ENCODE measurements at regions not wholly inside any gene's neighbourhood (a gene's known extent, or its start where the extent isn't known, plus 50 kb on each side); places are given as distances from the start of the nearest gene placed in this dataset.

- Mint-ChIP-seq H3K27me3 (ENCODE audit: low read depth) (peaks cover 1% of the 10 kb centered on the region; the same call in 1 of the 2 replicates), H3K4me3 (no peak overlapping the region), H3K36me3 (ENCODE audit: insufficient read depth in 1 of 3, low read depth in 3 of 3) (no peaks in the 10 kb centered on the region), H3K27ac (no peak overlapping the region), H3K9me3 (no peaks in the 10 kb centered on the region), H3K4me1 (peaks cover 0 to 2% of the 10 kb centered on the region in 2 experiments; a peak in 1 of 4 replicates)
- no peak overlapping the region for H2BK15ac ChIP-seq (ENCODE audit: low read depth, low read length)
- no peak overlapping the region for H3K56ac ChIP-seq (ENCODE audit: insufficient read length, low read depth, low read length)
- H4K5ac ChIP-seq (ENCODE audit: insufficient read length, low read depth, low read length): no peak overlapping the region
- H3K27ac ChIP-seq (ENCODE audit: insufficient read length, low read depth, low read length): no peak overlapping the region
- no peak overlapping the region for H2BK12ac ChIP-seq (ENCODE audit: insufficient read length, low read depth, low read length)
- H2AK5ac ChIP-seq (ENCODE audit: insufficient read length, low read length): no peak overlapping the region
- H3K4me2 ChIP-seq (ENCODE audit: insufficient read depth, insufficient read length, low read length): no peak overlapping the region
- no peak for DNase-seq
- H3K14ac ChIP-seq (ENCODE audit: insufficient read depth, low read length): no peak overlapping the region
- H4K91ac ChIP-seq (ENCODE audit: insufficient read length, low read depth, low read length): no peak overlapping the region
- no peak for TF ChIP-seq CTCF (conservative IDR thresholded peaks at IDR 0.05)
- H3K4ac ChIP-seq (ENCODE audit: low read depth, low read length): no peak overlapping the region
- H3K23ac ChIP-seq (ENCODE audit: insufficient read length, low read depth, low read length): no peak overlapping the region
- H3K4me1 ChIP-seq (ENCODE audit: insufficient read depth, low read length): no peaks in the 10 kb centered on the region
- H3K79me2 ChIP-seq (ENCODE audit: insufficient read depth, low read length): no peaks in the 10 kb centered on the region
- no peaks in the 10 kb centered on the region for H3K79me1 ChIP-seq (ENCODE audit: insufficient read depth, low read depth, low read length, poor library complexity, severe bottlenecking)
- H3K27me3 ChIP-seq (ENCODE audit: insufficient read depth, low read length): no peaks in the 10 kb centered on the region
- H2BK20ac ChIP-seq (ENCODE audit: low read depth, low read length, poor library complexity, severe bottlenecking): no peak overlapping the region
- H4K20me1 ChIP-seq (ENCODE audit: control insufficient read depth, insufficient read depth, insufficient read length): no peaks in the 10 kb centered on the region
- WGBS (ENCODE audit: extremely low coverage, insufficient read length, low lambda C conversion rate): no CpG with 5 or more reads among the region's 5 CpGs
- no peak overlapping the region for H4K8ac ChIP-seq (replicated peaks; ENCODE audit: insufficient read length, low read depth, low read length)
- no peak overlapping the region for H3K18ac ChIP-seq (ENCODE audit: insufficient read length, low read depth, low read length)
- H2AFZ ChIP-seq (ENCODE audit: low read length): no peak overlapping the region
- H3K23me2 ChIP-seq (ENCODE audit: insufficient read length, low read depth, low read length, poor library complexity, severe bottlenecking): no peaks in the 10 kb centered on the region
- H2BK5ac ChIP-seq (ENCODE audit: insufficient read length, low read length): no peak overlapping the region
- H3K9me3 ChIP-seq (ENCODE audit: control insufficient read depth, low read depth, low read length): no peaks in the 10 kb centered on the region
- H3T11ph ChIP-seq (ENCODE audit: low read length): no peak overlapping the region
- H2BK120ac ChIP-seq (ENCODE audit: low read depth, low read length, poor library complexity, severe bottlenecking): no peak overlapping the region
- no peak overlapping the region for H3K9ac ChIP-seq (ENCODE audit: extremely low read depth, insufficient read length, low read length)
Observed at GRCh38 chr11:130694488-130695045, 221.7 kb downstream of the SNX19 start.

Data from H9 (cell line).